Osteoblast (primary cell): ENCODE measurements at regions not wholly inside any gene's neighbourhood (a gene's known extent, or its start where the extent isn't known, plus 50 kb on each side); places are given as distances from the start of the nearest gene placed in this dataset.
"Not testable (repeated sequence)": the region's sequence is repeated elsewhere in the genome, so short reads cannot be mapped to it uniquely, and the experiment has no call there.

Experiments
- DNase-seq: peaks from one replicate; pipeline ENCODE4 v3.0.0; 2011; ENCODE audit warnings: low spot score, mixed read lengths; ENCODE audit not compliant: insufficient read length; ENCODE audit errors: missing footprints
- H2AFZ ChIP-seq: 2 replicates; pipeline ENCODE4 v1.6.0; 2011; ENCODE audit warnings: mild to moderate bottlenecking, low read length
- H3K27ac ChIP-seq: 2 replicates; pipeline ENCODE4 v1.5.1; 2011; ENCODE audit warnings: mild to moderate bottlenecking, low read depth, low read length, moderate library complexity
- H3K27me3 ChIP-seq: 2 replicates; pipeline ENCODE4 v1.6.0; 2012; ENCODE audit warnings: mild to moderate bottlenecking, control low read depth, inconsistent platforms, low read length, moderate library complexity; ENCODE audit not compliant: insufficient read depth
- H3K36me3 ChIP-seq: 2 replicates; pipeline ENCODE4 v1.5.1; 2011; ENCODE audit warnings: mild to moderate bottlenecking, low read length, control low read depth, moderate library complexity; ENCODE audit not compliant: insufficient read depth
- H3K4me1 ChIP-seq: 2 replicates; pipeline ENCODE4 v1.5.1; 2011; ENCODE audit warnings: mild to moderate bottlenecking, low read length, control low read depth, moderate library complexity; ENCODE audit not compliant: insufficient read depth
- H3K4me2 ChIP-seq: 2 replicates; pipeline ENCODE4 v1.6.0; 2011; ENCODE audit warnings: mild to moderate bottlenecking, low read length; ENCODE audit not compliant: insufficient read depth
- H3K4me3 ChIP-seq: fragments of 200-600 bp; sonication (generic); 3 replicates; pipeline ENCODE4 v1.5.1; 2012; ENCODE audit warnings: mild to moderate bottlenecking, low read length, inconsistent platforms; ENCODE audit not compliant: insufficient read depth
- H3K79me2 ChIP-seq: 2 replicates; pipeline ENCODE4 v1.6.0; 2012; ENCODE audit warnings: mild to moderate bottlenecking, low read length, control low read depth, inconsistent platforms; ENCODE audit not compliant: insufficient read depth
- H3K9me3 ChIP-seq: 2 replicates; pipeline ENCODE4 v1.5.1; 2011; ENCODE audit warnings: low read depth, low read length, control low read depth
- H4K20me1 ChIP-seq: 2 replicates; pipeline ENCODE4 v1.6.0; 2012; ENCODE audit warnings: mild to moderate bottlenecking, low read length, control low read depth; ENCODE audit not compliant: insufficient read depth
- CTCF ChIP-seq: IDR thresholded peaks from 2 replicates; pipeline ENCODE4 v1.5.1; 2011; ENCODE audit warnings: mild to moderate bottlenecking, low read depth, low read length, moderate library complexity; ENCODE audit errors: extremely low read depth

- Histone ChIP-seq H3K27me3 (no peaks in the 10 kb centered on the region), H3K4me1 (peaks cover 54% of the 10 kb centered on the region), H3K36me3 (no peaks in the 10 kb centered on the region), H3K27ac (peak overlapping the region; percentile 81), H3K4me3 (peak overlapping the region; percentile 56), H3K79me2 (peaks cover 37% of the 10 kb centered on the region), H4K20me1 (no peaks in the 10 kb centered on the region), H2AFZ (peak overlapping the region; percentile 16), H3K4me2 (peak overlapping the region; percentile 68), H3K9me3 (no peaks in the 10 kb centered on the region)
- peak; percentile 89 for DNase-seq
- no peak for TF ChIP-seq CTCF
Measured at GRCh38 chr18:14970027-14970426, 222.1 kb downstream of the ANKRD30B start.

DNA sequence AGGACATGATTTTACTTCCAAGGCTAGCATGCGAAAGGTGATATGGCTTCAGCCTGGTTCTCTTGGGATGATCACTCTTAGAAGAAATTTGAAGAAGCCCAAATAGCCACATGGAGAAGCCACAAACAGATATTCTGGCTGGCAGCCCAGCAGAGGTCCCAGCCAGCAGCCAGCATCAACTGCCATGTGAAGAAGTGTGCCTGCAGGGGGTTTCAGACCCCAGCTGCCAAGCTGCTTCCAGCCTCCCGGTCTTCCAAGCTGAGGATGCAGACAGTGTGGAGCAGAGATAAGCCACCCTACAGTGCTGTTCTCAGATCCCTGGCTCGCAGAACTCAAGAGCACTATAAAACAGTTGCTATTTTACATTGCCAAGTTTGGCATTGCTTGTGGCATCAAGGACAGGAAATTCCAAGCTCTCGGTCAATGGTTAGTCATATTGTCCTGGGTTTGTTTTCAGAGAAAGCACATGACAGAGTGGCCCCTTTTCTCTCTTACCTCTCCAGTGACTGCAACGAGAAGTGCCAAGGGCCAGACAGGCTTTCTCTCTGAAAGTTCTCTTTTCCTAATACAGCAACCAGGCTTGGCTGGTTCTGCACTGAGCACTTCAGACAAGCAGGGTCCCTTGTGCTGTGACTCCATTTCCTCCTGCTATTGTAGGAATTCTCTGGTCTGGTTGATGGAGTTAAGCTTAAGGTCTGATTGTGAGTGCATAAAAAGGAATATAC, 223.7 kb downstream of the ANKRD30B start:
- H3K27me3 ChIP-seq = no peaks in the 10 kb centered on the region
- H3K9me3 ChIP-seq = no peaks in the 10 kb centered on the region
- H3K4me3 ChIP-seq = peak overlapping the region; percentile 43
- H2AFZ ChIP-seq = peak overlapping the region; percentile 53
- no peaks in the 10 kb centered on the region for H3K36me3 ChIP-seq
- no peaks in the 10 kb centered on the region for H4K20me1 ChIP-seq
- peaks cover 68% of the 10 kb centered on the region for H3K4me1 ChIP-seq
- DNase-seq = no peak
- peak overlapping the region; percentile 64 for H3K4me2 ChIP-seq
- H3K79me2 ChIP-seq = peaks cover 31% of the 10 kb centered on the region
- H3K27ac ChIP-seq = peak overlapping the region; percentile 81
- no peak for TF ChIP-seq CTCF

DNA sequence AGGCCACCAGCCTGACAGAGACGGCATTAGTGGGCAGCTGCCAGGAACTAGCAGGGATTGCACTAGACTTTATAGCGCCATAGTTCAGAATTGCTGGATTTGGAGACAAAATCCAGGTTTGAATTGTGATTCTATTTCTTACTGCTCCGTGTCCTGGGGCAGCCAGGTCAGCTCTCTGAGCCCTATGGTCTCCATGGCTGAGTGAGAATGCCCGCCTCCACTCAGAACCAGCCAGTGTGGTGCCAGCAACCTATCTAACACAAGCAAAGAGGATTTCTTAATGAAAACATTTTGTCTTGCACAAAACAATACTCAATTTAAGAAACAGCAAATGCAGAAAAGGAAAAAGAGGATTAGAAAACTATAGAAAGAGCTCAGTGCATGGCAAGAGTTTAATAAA, 225.4 kb downstream of the ANKRD30B start:
- DNase-seq, H3K27me3 ChIP-seq, H3K4me2 ChIP-seq, H3K9me3 ChIP-seq, H3K27ac ChIP-seq, H4K20me1 ChIP-seq, H3K36me3 ChIP-seq, H2AFZ ChIP-seq, H3K4me3 ChIP-seq: not testable (repeated sequence)
- Histone ChIP-seq H3K79me2 (peaks cover 16% of the 10 kb centered on the region), H3K4me1 (peaks cover 76% of the 10 kb centered on the region)

- H3K4me3 ChIP-seq = no peak overlapping the region
- no peak for DNase-seq
- peaks cover 9% of the 10 kb centered on the region for H3K79me2 ChIP-seq
- no peak overlapping the region for H3K27ac ChIP-seq
- H3K36me3 ChIP-seq = no peaks in the 10 kb centered on the region
- no peaks in the 10 kb centered on the region for H3K27me3 ChIP-seq
- H3K4me1 ChIP-seq = peaks cover 72% of the 10 kb centered on the region
- H3K4me2 ChIP-seq = no peak overlapping the region
- no peaks in the 10 kb centered on the region for H3K9me3 ChIP-seq
- TF ChIP-seq CTCF = no peak
- H4K20me1 ChIP-seq = no peaks in the 10 kb centered on the region
- no peak overlapping the region for H2AFZ ChIP-seq
Measured at GRCh38 chr18:14974088-14974487, 226.1 kb downstream of the ANKRD30B start.
